Esophagus squamous epithelium (tissue), 5 donors: ENCODE measurements at regions not wholly inside any gene's neighbourhood (a gene's known extent, or its start where the extent isn't known, plus 50 kb on each side); places are given as distances from the start of the nearest gene placed in this dataset.

Experiments
- DNase-seq: peaks from one replicate; lab custom pipeline; 2025; lab: John Stamatoyannopoulos, UW
- H3K27ac ChIP-seq, 4 donors: fragments of 200-600 bp; sonication (generic); one replicate each; pipeline ENCODE4 v1.5.1; 2016 to 2019; ENCODE audit warnings: mild to moderate bottlenecking in 1 of 4
- H3K27me3 ChIP-seq, 4 donors: fragments of 200-600 bp; sonication (generic); 1 replicate in 3 of 4; 2 replicates in 1 of 4; pipeline versions ENCODE4 v1.5.1 to v1.6.0; 2017 to 2021; ENCODE audit warnings: antibody characterized with exemption in 1 of 4
- H3K36me3 ChIP-seq, 3 donors: fragments of 200-600 bp; sonication (generic); one replicate each; pipeline ENCODE4 v1.5.1; 2016 to 2019
- H3K4me1 ChIP-seq, 3 donors: fragments of 200-600 bp; sonication (generic); one replicate each; pipeline ENCODE4 v1.5.1; 2017 to 2019
- H3K4me3 ChIP-seq, 4 donors: fragments of 200-600 bp; sonication (generic); 1 replicate in 3 of 4; 2 replicates in 1 of 4; pipeline ENCODE4 v1.5.1; 2016 to 2019; ENCODE audit warnings: mild to moderate bottlenecking in 2 of 4, moderate library complexity in 1 of 4
- H3K9me3 ChIP-seq, 3 donors: fragments of 200-600 bp; sonication (generic); one replicate each; pipeline ENCODE4 v1.5.1; 2016 to 2019
- POLR2A ChIP-seq, 4 donors: fragments of 450-650 bp; IDR thresholded peaks; one replicate each; pipeline ENCODE4 v1.6.1; 2017; ENCODE audit warnings: antibody characterized with exemption in 4 of 4, mild to moderate bottlenecking in 4 of 4, moderate library complexity in 3 of 4
- WGBS, 2 donors: methylation state at CpG; one replicate each; pipeline ENCODE4 v1.1.5; 2018; 5-methylcytosine and 5-hydroxymethylcytosine counted together
- intact Hi-C: fragments of 100-400 bp; cut with DNase I; formaldehyde crosslinking; loops from one replicate; pipeline ENCODE4 v1.15.0; 2022
- TF ChIP-seq, protein P1 (sequence below), 6 experiments: fragments of 450-650 bp in 4 of 6; fragments of 200-600 bp in 2 of 6; sonication (generic) in 2 of 6; IDR thresholded peaks; one replicate each; pipeline ENCODE4 v1.5.1; 2016 to 2019; ENCODE audit warnings: antibody characterized with exemption in 6 of 6, mild to moderate bottlenecking in 4 of 6, moderate library complexity in 4 of 6
- donor health status: DM: yes; HTN: yes; CAD: no.

DNA sequence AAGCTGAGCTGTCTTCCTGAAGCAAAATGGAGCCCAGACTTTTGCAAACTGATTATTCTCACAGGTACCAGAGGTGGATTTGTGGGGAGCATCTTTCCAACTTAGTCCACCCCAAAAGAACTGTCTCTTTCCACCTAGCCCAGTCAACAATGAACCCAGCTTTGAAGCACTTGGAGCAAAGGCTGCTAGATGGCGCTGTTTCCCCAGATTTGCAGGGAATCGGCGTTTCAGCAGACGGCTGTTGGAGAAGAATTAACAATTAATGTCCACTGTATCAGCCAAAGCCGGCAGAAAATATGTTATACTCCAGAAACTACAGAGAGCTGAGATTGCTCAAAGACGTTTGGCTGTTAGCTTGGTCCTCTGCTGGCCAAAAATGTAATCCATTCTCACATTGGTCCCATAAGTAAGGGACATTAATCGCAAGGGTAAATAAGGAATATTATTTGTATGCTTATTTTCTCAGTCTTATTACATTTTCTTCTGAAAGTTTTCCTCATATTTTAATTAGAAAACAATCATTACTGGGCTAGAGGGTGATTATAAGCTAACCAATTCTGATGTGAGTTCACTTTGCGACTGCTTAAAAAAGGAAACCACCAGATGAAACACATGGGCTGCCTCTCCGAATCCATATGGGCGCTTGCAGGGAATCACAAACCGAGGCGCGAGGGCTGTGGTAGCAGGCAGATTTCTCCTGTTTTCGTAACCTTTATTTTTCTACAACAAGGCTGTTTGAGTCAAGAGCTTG, 423.8 kb upstream of the MEX3C start:
- H3K27me3 ChIP-seq = peaks cover 0 to 17% (median 0%) of the 10 kb centered on the region in 4 donors
- peaks cover 4 to 10% (median 8%) of the 10 kb centered on the region in 3 donors for H3K4me1 ChIP-seq
- TF ChIP-seq, protein P1, sequence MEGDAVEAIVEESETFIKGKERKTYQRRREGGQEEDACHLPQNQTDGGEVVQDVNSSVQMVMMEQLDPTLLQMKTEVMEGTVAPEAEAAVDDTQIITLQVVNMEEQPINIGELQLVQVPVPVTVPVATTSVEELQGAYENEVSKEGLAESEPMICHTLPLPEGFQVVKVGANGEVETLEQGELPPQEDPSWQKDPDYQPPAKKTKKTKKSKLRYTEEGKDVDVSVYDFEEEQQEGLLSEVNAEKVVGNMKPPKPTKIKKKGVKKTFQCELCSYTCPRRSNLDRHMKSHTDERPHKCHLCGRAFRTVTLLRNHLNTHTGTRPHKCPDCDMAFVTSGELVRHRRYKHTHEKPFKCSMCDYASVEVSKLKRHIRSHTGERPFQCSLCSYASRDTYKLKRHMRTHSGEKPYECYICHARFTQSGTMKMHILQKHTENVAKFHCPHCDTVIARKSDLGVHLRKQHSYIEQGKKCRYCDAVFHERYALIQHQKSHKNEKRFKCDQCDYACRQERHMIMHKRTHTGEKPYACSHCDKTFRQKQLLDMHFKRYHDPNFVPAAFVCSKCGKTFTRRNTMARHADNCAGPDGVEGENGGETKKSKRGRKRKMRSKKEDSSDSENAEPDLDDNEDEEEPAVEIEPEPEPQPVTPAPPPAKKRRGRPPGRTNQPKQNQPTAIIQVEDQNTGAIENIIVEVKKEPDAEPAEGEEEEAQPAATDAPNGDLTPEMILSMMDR (IDR thresholded peaks at IDR 0.05) = peak in 5 of 6 experiments; percentile 32 to 65 (median 55)
- TF ChIP-seq POLR2A (IDR thresholded peaks at IDR 0.05) = no peak
- no peaks in the 10 kb centered on the region for H3K9me3 ChIP-seq
- H3K36me3 ChIP-seq = no peaks in the 10 kb centered on the region
- H3K27ac ChIP-seq = no peak overlapping the region
- WGBS, 2 donors = 36 to 40% methylated on average over 13 to 14 of the region's 14 CpGs
- intact Hi-C loops = no loop called here
- no peak for DNase-seq
- no peak overlapping the region for H3K4me3 ChIP-seq

DNA sequence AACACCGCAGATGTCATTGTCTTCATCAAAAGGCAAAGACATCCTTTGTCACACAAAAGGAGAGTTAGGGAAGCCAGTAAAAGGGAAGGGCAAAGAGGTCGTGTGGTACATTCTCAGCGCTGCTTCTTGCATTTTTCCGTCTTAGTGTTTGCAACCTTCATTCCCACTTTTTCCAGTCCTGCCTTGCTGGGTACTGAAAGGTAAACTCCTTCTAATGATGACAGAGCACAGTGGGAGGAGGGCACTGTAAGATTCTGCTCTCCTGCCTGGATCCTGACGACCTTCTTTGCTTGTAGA, 424.3 kb upstream of the MEX3C start:
- H3K4me1 ChIP-seq = peaks cover under 1 to 5% (median 5%) of the 10 kb centered on the region in 3 donors
- peaks cover 0 to 17% (median 0%) of the 10 kb centered on the region in 4 donors for H3K27me3 ChIP-seq
- H3K36me3 ChIP-seq = no peaks in the 10 kb centered on the region
- no peak overlapping the region for H3K4me3 ChIP-seq
- intact Hi-C loops = no loop called here
- no peak for DNase-seq
- no peak for TF ChIP-seq POLR2A (IDR thresholded peaks at IDR 0.05)
- TF ChIP-seq, protein P1 (IDR thresholded peaks at IDR 0.05) = no peak
- H3K27ac ChIP-seq = no peak overlapping the region
- H3K9me3 ChIP-seq = no peaks in the 10 kb centered on the region
- WGBS, 2 donors = 41 to 45% methylated on average over 5 of the region's 5 CpGs

DNA sequence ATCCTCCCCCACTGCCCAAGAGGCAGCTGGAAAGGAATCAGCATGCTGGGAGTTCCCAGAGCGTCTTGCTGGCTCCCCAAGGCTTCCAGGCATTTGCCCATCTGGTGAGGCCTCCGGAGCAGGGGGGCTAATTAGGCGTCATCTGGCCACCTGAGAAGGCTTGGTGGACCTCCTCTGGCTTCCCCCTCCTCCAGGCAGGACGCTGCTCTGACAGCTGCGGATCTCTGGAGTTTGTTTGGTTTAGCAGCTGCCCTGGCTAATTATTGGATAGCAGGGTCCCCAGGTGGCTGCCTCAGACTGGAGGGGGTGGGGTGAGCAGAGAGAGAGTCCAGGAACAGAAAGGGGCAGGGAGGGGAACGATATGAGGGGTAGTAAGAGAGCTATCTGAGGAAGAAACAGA, 425.2 kb upstream of the MEX3C start:
- intact Hi-C loops = no loop called here
- H3K36me3 ChIP-seq = no peaks in the 10 kb centered on the region
- H3K9me3 ChIP-seq = no peaks in the 10 kb centered on the region
- no peak overlapping the region for H3K27ac ChIP-seq
- TF ChIP-seq, protein P1 (IDR thresholded peaks at IDR 0.05) = no peak
- no peak for TF ChIP-seq POLR2A (IDR thresholded peaks at IDR 0.05)
- H3K4me3 ChIP-seq = no peak overlapping the region
- H3K27me3 ChIP-seq = peaks cover 0 to 17% (median 0%) of the 10 kb centered on the region in 4 donors
- no peak for DNase-seq
- WGBS, 2 donors = 8 to 33% methylated on average over 2 of the region's 6 CpGs
- H3K4me1 ChIP-seq = no peaks in the 10 kb centered on the region

DNA sequence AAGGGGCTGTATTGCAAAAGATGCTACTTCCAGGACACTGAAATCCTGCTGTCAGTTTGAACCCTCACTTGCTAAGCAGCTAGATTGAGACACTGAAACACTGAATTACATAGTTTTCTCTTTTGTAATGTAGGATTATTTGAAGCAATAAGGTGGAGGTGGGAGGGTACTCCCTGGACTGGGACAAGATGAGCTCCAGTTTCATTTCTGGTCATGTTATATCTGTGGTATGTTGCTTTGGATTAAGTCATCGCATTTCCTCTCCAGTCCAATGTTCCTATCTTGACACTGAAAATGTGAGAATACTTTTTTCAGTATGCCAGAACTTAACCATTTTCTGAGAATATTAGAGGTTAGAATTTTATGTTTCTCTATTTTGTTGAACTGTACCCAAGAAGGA, 426.2 kb upstream of the MEX3C start:
- Histone ChIP-seq H3K27ac (no peak overlapping the region), H3K4me1 (no peaks in the 10 kb centered on the region), H3K4me3 (no peak overlapping the region), H3K27me3 (peaks cover 0 to 17% (median 0%) of the 10 kb centered on the region in 4 donors), H3K36me3 (no peaks in the 10 kb centered on the region), H3K9me3 (no peaks in the 10 kb centered on the region)
- intact Hi-C loops = no loop called here
- DNase-seq = no peak
- WGBS, 2 donors = 80 to 82% methylated on average over 1 of the region's 1 CpG
- no peak for TF ChIP-seq POLR2A (IDR thresholded peaks at IDR 0.05)
- TF ChIP-seq, protein P1 (IDR thresholded peaks at IDR 0.05) = no peak

DNA sequence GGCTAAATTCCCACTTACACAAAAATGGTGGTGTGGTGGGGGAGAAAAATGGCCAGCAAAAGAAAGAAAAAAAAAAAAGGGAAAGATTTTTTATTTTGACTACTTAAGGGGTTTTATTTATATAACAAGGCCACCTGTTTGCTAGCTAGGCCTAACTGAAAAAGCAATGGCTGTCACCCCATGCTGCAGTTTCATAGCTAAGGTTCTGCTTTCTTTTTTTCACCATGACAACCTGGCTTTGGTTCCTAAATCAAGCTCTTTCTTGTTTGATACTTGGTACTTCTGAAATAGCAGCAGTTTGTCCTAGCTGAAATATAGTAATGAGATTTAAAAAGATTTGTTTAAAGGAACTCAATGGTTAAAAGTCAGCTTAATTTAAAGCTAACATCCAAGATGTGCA, 433.2 kb upstream of the MEX3C start:
- Histone ChIP-seq H3K4me1 (no peaks in the 10 kb centered on the region), H3K9me3 (no peaks in the 10 kb centered on the region), H3K4me3 (no peak overlapping the region), H3K36me3 (no peaks in the 10 kb centered on the region), H3K27me3 (no peaks in the 10 kb centered on the region), H3K27ac (no peak overlapping the region)
- intact Hi-C loops = no loop called here
- DNase-seq = no peak
- TF ChIP-seq, protein P1 (IDR thresholded peaks at IDR 0.05) = no peak
- no peak for TF ChIP-seq POLR2A (IDR thresholded peaks at IDR 0.05)
